ENCODE measurements at regions not wholly inside any gene's neighbourhood (a gene's known extent, or its start where the extent isn't known, plus 50 kb on each side); places are given as distances from the start of the nearest gene placed in this dataset.

- Histone ChIP-seq H3K9me3 (no peaks in the 10 kb centered on the region), H3K4me1 (peaks cover 11% of the 10 kb centered on the region), H3K27me3 (no peaks in the 10 kb centered on the region), H3K27ac (no peak overlapping the region), H3K4me3 (no peak overlapping the region), H3K36me3 (no peaks in the 10 kb centered on the region)
- 92% methylated on average over 1 of the region's 1 CpG for WGBS
- TF ChIP-seq POLR2AphosphoS5 (IDR thresholded peaks at IDR 0.05), result no peak
- no peak for TF ChIP-seq EP300 (IDR thresholded peaks at IDR 0.05)
- no peak for TF ChIP-seq CTCF (IDR thresholded peaks at IDR 0.05)
- no peak for TF ChIP-seq POLR2A (IDR thresholded peaks at IDR 0.05)
- DNase-seq (ENCODE audit: low spot score in 2 of 2), result no peak
Measured at GRCh38 chr5:124064956-124065355, 553.0 kb downstream of the CSNK1G3 start.

- DNase-seq (ENCODE audit: low spot score in 2 of 2), result no peak
- no peaks in the 10 kb centered on the region for H3K27me3 ChIP-seq
- WGBS, result 28% methylated on average over 1 of the region's 1 CpG
- H3K36me3 ChIP-seq, result no peaks in the 10 kb centered on the region
- TF ChIP-seq EP300 (IDR thresholded peaks at IDR 0.05) (no peak), CTCF (IDR thresholded peaks at IDR 0.05) (no peak), POLR2AphosphoS5 (IDR thresholded peaks at IDR 0.05) (no peak), POLR2A (IDR thresholded peaks at IDR 0.05) (no peak)
- H3K4me3 ChIP-seq, result no peak overlapping the region
- no peaks in the 10 kb centered on the region for H3K9me3 ChIP-seq
- peaks cover 19% of the 10 kb centered on the region for H3K4me1 ChIP-seq
- no peak overlapping the region for H3K27ac ChIP-seq
Measured at GRCh38 chr5:124061663-124062062, 549.7 kb downstream of the CSNK1G3 start.

GRCh38 chr5:124061068-124061430, 549.1 kb downstream of the CSNK1G3 start:
- no peak for DNase-seq (ENCODE audit: low spot score in 2 of 2)
- H3K4me3 ChIP-seq, result no peak overlapping the region
- WGBS, result 63% methylated on average over 4 of the region's 4 CpGs
- no peak overlapping the region for H3K27ac ChIP-seq
- peaks cover 19% of the 10 kb centered on the region for H3K4me1 ChIP-seq
- no peaks in the 10 kb centered on the region for H3K36me3 ChIP-seq
- H3K27me3 ChIP-seq, result no peaks in the 10 kb centered on the region
- TF ChIP-seq CTCF (IDR thresholded peaks at IDR 0.05), result no peak
- no peak for TF ChIP-seq POLR2AphosphoS5 (IDR thresholded peaks at IDR 0.05)
- no peak for TF ChIP-seq POLR2A (IDR thresholded peaks at IDR 0.05)
- TF ChIP-seq EP300 (IDR thresholded peaks at IDR 0.05), result no peak
- H3K9me3 ChIP-seq, result no peaks in the 10 kb centered on the region

- 68% methylated on average over 5 of the region's 5 CpGs for WGBS
- peaks cover 19% of the 10 kb centered on the region for H3K4me1 ChIP-seq
- no peaks in the 10 kb centered on the region for H3K9me3 ChIP-seq
- H3K36me3 ChIP-seq, result no peaks in the 10 kb centered on the region
- no peak for DNase-seq (ENCODE audit: low spot score in 2 of 2)
- H3K4me3 ChIP-seq, result no peak overlapping the region
- H3K27me3 ChIP-seq, result no peaks in the 10 kb centered on the region
- H3K27ac ChIP-seq, result no peak overlapping the region
- TF ChIP-seq POLR2AphosphoS5 (IDR thresholded peaks at IDR 0.05) (no peak), POLR2A (IDR thresholded peaks at IDR 0.05) (no peak), EP300 (IDR thresholded peaks at IDR 0.05) (no peak)
Measured at GRCh38 chr5:124060413-124061067, 548.6 kb downstream of the CSNK1G3 start.

GRCh38 chr5:124060011-124060410, 548.0 kb downstream of the CSNK1G3 start:
- Histone ChIP-seq H3K27me3 (no peaks in the 10 kb centered on the region), H3K4me3 (no peak overlapping the region), H3K4me1 (peaks cover 19% of the 10 kb centered on the region), H3K27ac (no peak overlapping the region), H3K36me3 (no peaks in the 10 kb centered on the region), H3K9me3 (no peaks in the 10 kb centered on the region)
- DNase-seq (ENCODE audit: low spot score in 2 of 2), result no peak
- no peak for TF ChIP-seq CTCF (IDR thresholded peaks at IDR 0.05)
- TF ChIP-seq POLR2A (IDR thresholded peaks at IDR 0.05), result no peak
- TF ChIP-seq EP300 (IDR thresholded peaks at IDR 0.05), result no peak
- no peak for TF ChIP-seq POLR2AphosphoS5 (IDR thresholded peaks at IDR 0.05)

GRCh38 chr5:124059200-124059599, 547.2 kb downstream of the CSNK1G3 start:
- Histone ChIP-seq H3K27me3 (no peaks in the 10 kb centered on the region), H3K36me3 (no peaks in the 10 kb centered on the region), H3K4me3 (no peak overlapping the region), H3K9me3 (no peaks in the 10 kb centered on the region), H3K27ac (no peak overlapping the region), H3K4me1 (peaks cover 19% of the 10 kb centered on the region)
- no peak for DNase-seq (ENCODE audit: low spot score in 2 of 2)
- WGBS, result 76% methylated on average over 3 of the region's 3 CpGs
- TF ChIP-seq POLR2AphosphoS5 (IDR thresholded peaks at IDR 0.05), result no peak
- TF ChIP-seq EP300 (IDR thresholded peaks at IDR 0.05), result no peak
- TF ChIP-seq CTCF (IDR thresholded peaks at IDR 0.05), result no peak
- no peak for TF ChIP-seq POLR2A (IDR thresholded peaks at IDR 0.05)
